AG04450 (cell line): ENCODE measurements at regions not wholly inside any gene's neighbourhood (a gene's known extent, or its start where the extent isn't known, plus 50 kb on each side); places are given as distances from the start of the nearest gene placed in this dataset.

Source experiments
- CTCF ChIA-PET: fragments of 300-600, 350-600 bp; formaldehyde crosslinking; extraction: SDS; loops from one replicate; lab custom pipeline; 2022; ENCODE audit warnings: antibody characterized with exemption, inconsistent platforms; lab: Charles Lee
- POLR2A ChIA-PET: fragments of 350-600 bp; formaldehyde crosslinking; extraction: SDS; loops from one replicate; lab custom pipeline; 2021; ENCODE audit warnings: antibody characterized with exemption, inconsistent platforms; lab: Yijun Ruan, JAX
- DNase-seq: peaks from one replicate; pipeline ENCODE4 v3.0.0-alpha.2; 2011; ENCODE audit warnings: low read depth, low spot score
- H3K27ac ChIP-seq: one replicate; pipeline ENCODE4 v1.5.1; 2012; ENCODE audit warnings: low read depth, low read length, control low read depth
- H3K27me3 ChIP-seq: one replicate; pipeline ENCODE4 v1.6.0; 2012; ENCODE audit warnings: low read length; ENCODE audit not compliant: control insufficient read depth, insufficient read depth
- H3K4me3 ChIP-seq: 2 replicates; pipeline ENCODE4 v1.5.1; 2011; ENCODE audit warnings: mild to moderate bottlenecking, low read depth, low read length, control low read depth
- H3K9me3 ChIP-seq: 2 replicates; pipeline ENCODE4 v1.5.1; 2012; ENCODE audit warnings: low read length; ENCODE audit not compliant: control insufficient read depth, insufficient read depth
- TF ChIP-seq, protein P1 (sequence below): IDR thresholded peaks from 2 replicates; pipeline ENCODE4 v1.5.1; 2011; ENCODE audit warnings: low read depth, low read length, control low read depth, inconsistent platforms

DNA sequence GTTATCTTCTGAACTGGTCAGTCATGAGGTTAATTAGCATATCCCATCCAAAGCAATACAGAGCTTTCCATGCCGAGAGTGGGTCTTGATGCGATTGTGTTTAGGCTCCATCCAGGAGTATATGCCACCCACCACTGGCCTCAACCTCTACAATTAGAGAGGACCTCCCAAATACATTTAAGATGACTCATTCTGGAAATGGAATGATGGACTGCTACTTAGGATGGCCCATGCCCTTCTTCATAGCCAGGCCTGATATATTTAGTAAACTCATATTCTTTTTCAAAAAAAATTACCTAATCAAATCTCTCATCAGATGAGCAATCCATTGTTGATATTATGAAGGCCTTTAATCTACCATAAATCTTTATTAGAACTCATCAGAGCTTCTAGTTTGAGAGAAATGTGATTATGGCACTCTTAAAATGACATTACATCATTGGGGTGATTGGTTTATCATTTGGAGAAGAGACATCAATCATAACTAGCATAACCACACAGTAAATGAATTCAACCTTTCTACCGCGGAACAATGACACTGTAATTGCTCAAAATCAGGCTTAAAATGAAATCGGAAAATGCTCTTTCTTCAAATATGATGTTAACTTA, 414.2 kb upstream of the WWC1 start:
- CTCF ChIA-PET, result no interaction called here
- Histone ChIP-seq H3K27me3 (peaks cover 3% of the 10 kb centered on the region), H3K4me3 (no peak overlapping the region), H3K9me3 (no peaks in the 10 kb centered on the region), H3K27ac (no peak overlapping the region)
- POLR2A ChIA-PET, result no interaction called here
- TF ChIP-seq, protein P1, sequence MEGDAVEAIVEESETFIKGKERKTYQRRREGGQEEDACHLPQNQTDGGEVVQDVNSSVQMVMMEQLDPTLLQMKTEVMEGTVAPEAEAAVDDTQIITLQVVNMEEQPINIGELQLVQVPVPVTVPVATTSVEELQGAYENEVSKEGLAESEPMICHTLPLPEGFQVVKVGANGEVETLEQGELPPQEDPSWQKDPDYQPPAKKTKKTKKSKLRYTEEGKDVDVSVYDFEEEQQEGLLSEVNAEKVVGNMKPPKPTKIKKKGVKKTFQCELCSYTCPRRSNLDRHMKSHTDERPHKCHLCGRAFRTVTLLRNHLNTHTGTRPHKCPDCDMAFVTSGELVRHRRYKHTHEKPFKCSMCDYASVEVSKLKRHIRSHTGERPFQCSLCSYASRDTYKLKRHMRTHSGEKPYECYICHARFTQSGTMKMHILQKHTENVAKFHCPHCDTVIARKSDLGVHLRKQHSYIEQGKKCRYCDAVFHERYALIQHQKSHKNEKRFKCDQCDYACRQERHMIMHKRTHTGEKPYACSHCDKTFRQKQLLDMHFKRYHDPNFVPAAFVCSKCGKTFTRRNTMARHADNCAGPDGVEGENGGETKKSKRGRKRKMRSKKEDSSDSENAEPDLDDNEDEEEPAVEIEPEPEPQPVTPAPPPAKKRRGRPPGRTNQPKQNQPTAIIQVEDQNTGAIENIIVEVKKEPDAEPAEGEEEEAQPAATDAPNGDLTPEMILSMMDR, result no peak
- no peak for DNase-seq

DNA sequence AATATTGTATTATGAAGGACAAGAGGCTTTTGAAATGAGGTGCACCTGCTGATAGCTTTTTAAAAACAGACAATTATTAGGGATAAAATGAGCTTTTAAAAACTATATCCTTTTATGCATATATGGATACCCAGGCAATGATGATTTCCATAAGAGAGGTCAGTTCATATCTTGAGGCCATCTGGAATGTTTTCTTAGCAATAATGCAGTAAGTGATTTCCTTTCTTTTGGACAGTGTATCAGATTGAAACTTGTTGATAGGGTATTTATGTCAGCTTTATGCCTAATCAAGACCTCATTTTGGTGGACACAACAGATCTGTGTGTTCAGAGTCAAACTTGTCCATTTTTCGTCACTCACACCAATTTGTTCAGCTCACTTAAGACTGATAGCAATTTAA, 413.5 kb upstream of the WWC1 start:
- Histone ChIP-seq H3K27ac (no peak overlapping the region), H3K9me3 (no peaks in the 10 kb centered on the region), H3K4me3 (no peak overlapping the region), H3K27me3 (peaks cover 3% of the 10 kb centered on the region)
- ChIA-PET POLR2A (no interaction called here), CTCF (no interaction called here)
- TF ChIP-seq, protein P1, result no peak
- DNase-seq, result no peak

DNA sequence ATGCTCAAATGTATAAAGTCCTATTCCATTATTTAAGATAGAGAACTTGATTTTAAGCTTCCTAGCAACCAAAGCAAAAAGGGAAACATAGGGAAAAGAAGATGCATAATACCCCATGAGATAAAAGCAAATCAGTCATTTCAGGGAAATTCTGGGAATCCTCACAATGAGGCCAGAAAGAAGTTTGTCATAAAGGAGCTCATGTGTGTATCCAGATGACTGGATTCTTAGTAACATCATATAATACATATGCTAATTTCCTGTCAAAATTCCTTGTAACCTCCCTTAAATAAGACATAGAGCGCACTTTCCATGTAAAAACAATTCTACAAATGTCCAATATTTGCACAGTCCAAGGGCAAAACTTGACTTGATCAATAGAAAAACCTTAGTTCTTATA, 411.0 kb upstream of the WWC1 start:
- TF ChIP-seq, protein P1, result no peak
- H3K9me3 ChIP-seq, result no peaks in the 10 kb centered on the region
- H3K27ac ChIP-seq, result no peak overlapping the region
- no peak for DNase-seq
- H3K27me3 ChIP-seq, result peaks cover 5% of the 10 kb centered on the region
- ChIA-PET POLR2A (no interaction called here), CTCF (no interaction called here)
- no peak overlapping the region for H3K4me3 ChIP-seq

DNA sequence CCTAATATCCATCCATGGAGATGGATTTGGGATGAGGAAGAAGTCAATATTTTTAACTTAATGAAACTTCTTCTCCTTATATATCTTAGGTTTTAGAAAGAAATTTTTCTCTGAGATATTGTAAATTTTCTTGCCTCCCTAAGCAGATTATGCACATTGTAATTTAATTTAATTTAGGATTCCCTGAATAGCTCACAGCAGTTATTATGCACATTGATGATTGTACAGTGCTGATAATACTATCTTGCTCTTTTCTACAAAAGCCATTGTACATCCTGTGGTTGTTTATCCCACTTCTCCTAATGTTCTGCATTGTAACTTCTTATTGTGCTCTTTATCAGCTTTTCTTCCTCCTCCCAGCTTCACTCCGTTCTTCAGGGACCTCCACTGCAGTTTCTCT, 410.4 kb upstream of the WWC1 start:
- TF ChIP-seq, protein P1, result no peak
- Histone ChIP-seq H3K4me3 (no peak overlapping the region), H3K9me3 (no peaks in the 10 kb centered on the region), H3K27me3 (peaks cover 5% of the 10 kb centered on the region), H3K27ac (no peak overlapping the region)
- ChIA-PET POLR2A (no interaction called here), CTCF (no interaction called here)
- no peak for DNase-seq

DNA sequence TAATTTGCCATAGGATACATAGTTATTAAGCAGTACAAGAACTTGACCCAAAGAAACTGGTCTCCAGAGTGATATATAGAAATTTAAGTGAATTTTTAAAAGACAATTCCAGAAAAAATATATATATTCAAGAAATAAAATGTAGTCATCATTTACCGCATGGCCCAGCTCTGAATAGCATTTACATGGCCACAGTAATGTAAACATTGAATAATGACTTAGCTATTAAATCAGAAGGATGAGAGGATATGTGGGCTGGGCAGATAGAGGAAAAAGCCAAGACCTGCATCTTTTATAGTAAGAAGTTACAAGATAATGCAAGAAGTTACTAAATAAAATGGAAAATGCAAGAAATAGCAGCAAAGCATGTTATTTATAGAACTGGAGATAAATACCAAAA, 405.2 kb upstream of the WWC1 start:
- TF ChIP-seq, protein P1, result no peak
- CTCF ChIA-PET, result no interaction called here
- H3K9me3 ChIP-seq, result no peaks in the 10 kb centered on the region
- DNase-seq, result no peak
- POLR2A ChIA-PET, result interaction anchor here (0.7 kb wide), 1 partner anchor 19 kb away, joined by 3 read pairs; no protein-coding TSS in a partner anchor
- H3K27me3 ChIP-seq, result peaks cover 5% of the 10 kb centered on the region
- no peak overlapping the region for H3K27ac ChIP-seq
- no peak overlapping the region for H3K4me3 ChIP-seq
